GM18907 (cell line): ENCODE measurements at regions not wholly inside any gene's neighbourhood (a gene's known extent, or its start where the extent isn't known, plus 50 kb on each side); places are given as distances from the start of the nearest gene placed in this dataset.
"Not testable (repeated sequence)": the region's sequence is repeated elsewhere in the genome, so short reads cannot be mapped to it uniquely, and the experiment has no call there.

Experiments used
- ATAC-seq: cut with Tn5 transposase; IDR thresholded peaks from one replicate; pipeline ENCODE4 v1.9.1; 2021; ENCODE audit warnings: mild to moderate bottlenecking, moderate library complexity; ENCODE audit not compliant: unreplicated experiment

GRCh38 chr1:30371888-30372791 lies 351.2 kb downstream of the MATN1 start:
- ATAC-seq = no peak

GRCh38 chr1:30371179-30371788 lies 352.1 kb downstream of the MATN1 start:
- no peak for ATAC-seq

- ATAC-seq = no peak
Observed at GRCh38 chr1:30368651-30369240, 354.6 kb downstream of the MATN1 start.

- no peak for ATAC-seq
Observed at GRCh38 chr1:30366911-30367310, 356.5 kb downstream of the MATN1 start.

GRCh38 chr1:30366199-30366598 lies 357.2 kb downstream of the MATN1 start:
- no peak for ATAC-seq

- ATAC-seq = no peak
Observed at GRCh38 chr1:30365596-30365995, 357.8 kb downstream of the MATN1 start.

GRCh38 chr1:30363031-30363430 lies 360.4 kb downstream of the MATN1 start:
- no peak for ATAC-seq

GRCh38 chr1:30362603-30362990 lies 360.8 kb downstream of the MATN1 start:
- no peak for ATAC-seq

- ATAC-seq = not testable (repeated sequence)
Observed at GRCh38 chr1:30361890-30362602, 361.3 kb downstream of the MATN1 start.

GRCh38 chr1:30360753-30361152 lies 362.6 kb downstream of the MATN1 start:
- ATAC-seq = no peak

GRCh38 chr1:30360281-30360680 lies 363.1 kb downstream of the MATN1 start:
- ATAC-seq = no peak

- ATAC-seq = no peak
Observed at GRCh38 chr1:30359539-30360220, 363.7 kb downstream of the MATN1 start.

- ATAC-seq = no peak
Observed at GRCh38 chr1:30358500-30358899, 364.9 kb downstream of the MATN1 start.

- ATAC-seq = no peak
Observed at GRCh38 chr1:30356839-30357238, 366.5 kb downstream of the MATN1 start.

- no peak for ATAC-seq
Observed at GRCh38 chr1:30354410-30354809, 369.0 kb downstream of the MATN1 start.

- no peak for ATAC-seq
Observed at GRCh38 chr1:30353637-30354036, 369.7 kb downstream of the MATN1 start.

GRCh38 chr1:30348147-30348546 lies 375.2 kb downstream of the MATN1 start:
- ATAC-seq = no peak

- no peak for ATAC-seq
Observed at GRCh38 chr1:30345491-30346130, 377.8 kb downstream of the MATN1 start.

- no peak for ATAC-seq
Observed at GRCh38 chr1:30343562-30343961, 379.8 kb downstream of the MATN1 start.

GRCh38 chr1:30342535-30343141 lies 380.7 kb downstream of the MATN1 start:
- ATAC-seq = no peak
